Fibroblast of the aortic adventitia (primary cell): ENCODE measurements at regions not wholly inside any gene's neighbourhood (a gene's known extent, or its start where the extent isn't known, plus 50 kb on each side); places are given as distances from the start of the nearest gene placed in this dataset. TPM values are rescaled to one million over a fixed set of nuclear protein-coding genes. Genes with fewer than 3 reads are reported as not detected.

Source experiments
- DNase-seq: peaks from one replicate; pipeline ENCODE4 v3.0.0-alpha.2; 2010; ENCODE audit warnings: low read depth
- H3K4me3 ChIP-seq: 2 replicates; pipeline ENCODE4 v1.5.1; 2011; ENCODE audit warnings: low read depth, mild to moderate bottlenecking, control low read depth, low read length, moderate library complexity
- small RNA-seq: library from RNA; depleted of rRNA; stranded (forward); fragments of <200 nt; gene quantifications from one replicate; pipeline ENCODE3, GENCODE V24; 2012
- TF ChIP-seq, protein P1 (sequence below): IDR thresholded peaks from 2 replicates; pipeline ENCODE4 v1.5.1; 2011; ENCODE audit warnings: mild to moderate bottlenecking, low read length, control low read depth, inconsistent platforms; ENCODE audit not compliant: insufficient read depth

GRCh38 chr7:142319970-142320369 lies 62.1 kb upstream of the PRSS58 start:
- TF ChIP-seq, protein P1, sequence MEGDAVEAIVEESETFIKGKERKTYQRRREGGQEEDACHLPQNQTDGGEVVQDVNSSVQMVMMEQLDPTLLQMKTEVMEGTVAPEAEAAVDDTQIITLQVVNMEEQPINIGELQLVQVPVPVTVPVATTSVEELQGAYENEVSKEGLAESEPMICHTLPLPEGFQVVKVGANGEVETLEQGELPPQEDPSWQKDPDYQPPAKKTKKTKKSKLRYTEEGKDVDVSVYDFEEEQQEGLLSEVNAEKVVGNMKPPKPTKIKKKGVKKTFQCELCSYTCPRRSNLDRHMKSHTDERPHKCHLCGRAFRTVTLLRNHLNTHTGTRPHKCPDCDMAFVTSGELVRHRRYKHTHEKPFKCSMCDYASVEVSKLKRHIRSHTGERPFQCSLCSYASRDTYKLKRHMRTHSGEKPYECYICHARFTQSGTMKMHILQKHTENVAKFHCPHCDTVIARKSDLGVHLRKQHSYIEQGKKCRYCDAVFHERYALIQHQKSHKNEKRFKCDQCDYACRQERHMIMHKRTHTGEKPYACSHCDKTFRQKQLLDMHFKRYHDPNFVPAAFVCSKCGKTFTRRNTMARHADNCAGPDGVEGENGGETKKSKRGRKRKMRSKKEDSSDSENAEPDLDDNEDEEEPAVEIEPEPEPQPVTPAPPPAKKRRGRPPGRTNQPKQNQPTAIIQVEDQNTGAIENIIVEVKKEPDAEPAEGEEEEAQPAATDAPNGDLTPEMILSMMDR: peak; percentile 16
- DNase-seq: no peak

GRCh38 chr7:142314281-142314680 lies 56.4 kb upstream of the PRSS58 start:
- DNase-seq: no peak
- TF ChIP-seq, protein P1: no peak
- no peak overlapping the region for H3K4me3 ChIP-seq

More at GRCh38 chr7:142319970-142320369, 62.1 kb upstream of the PRSS58 start:
- H3K4me3 ChIP-seq: no peak overlapping the region

GRCh38 chr7:142313528-142313927 lies 55.7 kb upstream of the PRSS58 start:
- H3K4me3 ChIP-seq: no peak overlapping the region
- no peak for DNase-seq
- TF ChIP-seq, protein P1: no peak

- no peak for DNase-seq
- no peak overlapping the region for H3K4me3 ChIP-seq
- TF ChIP-seq, protein P1: no peak
Measured at GRCh38 chr7:142311876-142312275, 54.0 kb upstream of the PRSS58 start.

GRCh38 chr7:142308918-142309317 lies 51.1 kb upstream of the PRSS58 start:
- DNase-seq: no peak
- TF ChIP-seq, protein P1: no peak
- no peak overlapping the region for H3K4me3 ChIP-seq

DNA sequence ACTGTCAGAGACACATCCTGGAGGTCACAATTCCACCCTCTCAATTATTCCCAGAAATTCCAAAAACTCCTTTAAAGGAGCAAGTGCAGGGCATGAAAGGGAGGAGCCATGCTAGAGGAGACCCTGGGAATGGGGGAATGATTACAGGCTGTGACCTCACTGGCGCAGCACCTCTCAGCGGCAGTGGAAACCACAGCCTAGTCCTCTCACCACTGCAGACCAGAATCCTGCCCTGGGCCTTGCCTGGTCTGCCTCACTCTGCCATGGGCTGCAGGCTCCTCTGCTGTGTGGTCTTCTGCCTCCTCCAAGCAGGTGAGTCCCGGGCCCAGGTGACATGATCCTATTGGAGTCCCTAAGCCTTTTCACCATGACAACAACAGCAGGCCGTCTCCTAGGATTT lies 50.5 kb upstream of the PRSS58 start:
- DNase-seq: no peak
- H3K4me3 ChIP-seq: no peak overlapping the region
- TF ChIP-seq, protein P1: no peak

Small RNA genes lying in the stretch of these regions (small RNA-seq; reads per million reads assigned to genes)
- not detected for gene TRBV5-2
- gene TRBV8-1: not detected
- not detected for gene TRBV8-2
